B cell (primary cell): ENCODE measurements at regions not wholly inside any gene's neighbourhood (a gene's known extent, or its start where the extent isn't known, plus 50 kb on each side); places are given as distances from the start of the nearest gene placed in this dataset.

ENCODE experiments used
- ATAC-seq: fragments of 200-7000 bp; cut with Tn5 transposase; one replicate; pipeline ENCODE4 v1.10.0; 2021; ENCODE audit warnings: low read depth, mild to moderate bottlenecking, moderate number of reproducible peaks, moderate library complexity
- CTCF ChIA-PET: fragments of 350-600 bp; sonication (Branson Sonifier 250); formaldehyde crosslinking; loops from one replicate; lab custom pipeline; 2021; ENCODE audit warnings: antibody characterized with exemption, inconsistent platforms; lab: Charles Lee
- POLR2A ChIA-PET: fragments of 350-600 bp; sonication (Branson Sonifier 250); formaldehyde crosslinking; loops from one replicate; lab custom pipeline; 2021; ENCODE audit warnings: antibody characterized with exemption; lab: Charles Lee
- DNase-seq: peaks from one replicate; pipeline ENCODE4 v3.0.0; 2013
- H2AFZ ChIP-seq: 2 replicates; pipeline ENCODE4 v1.6.1; 2012; ENCODE audit warnings: mild to moderate bottlenecking, low read depth, low read length; ENCODE audit not compliant: insufficient read depth, poor library complexity, severe bottlenecking
- H3K27ac ChIP-seq, 2 donors: 1 replicate in 1 of 2; 2 replicates in 1 of 2; pipeline ENCODE4 v1.5.1; 2012 to 2013; ENCODE audit warnings: low read length in 2 of 2, mild to moderate bottlenecking in 2 of 2, moderate library complexity in 1 of 2
- H3K27me3 ChIP-seq, 4 experiments: fragments of 200-600 bp in 1 of 4; sonication (generic) in 1 of 4; replicated peaks in 1 of 4; 1 replicate in 2 of 4; 2 replicates in 2 of 4; pipeline versions ENCODE4 v1.6.1 to v1.7.0; 2013 to 2016; ENCODE audit warnings: low read length in 3 of 4, mild to moderate bottlenecking in 2 of 4, mixed read lengths in 1 of 4, moderate library complexity in 1 of 4; ENCODE audit not compliant: insufficient read depth in 4 of 4, control insufficient read depth in 3 of 4; ENCODE audit errors: control extremely low read depth in 1 of 4
- H3K36me3 ChIP-seq, 2 experiments: replicated peaks in 1 of 2; 1 replicate in 1 of 2; 2 replicates in 1 of 2; pipeline versions ENCODE4 v1.6.1 to v1.7.1; 2013; ENCODE audit warnings: low read length in 1 of 2; ENCODE audit not compliant: insufficient read depth in 2 of 2, control insufficient read depth in 1 of 2; ENCODE audit errors: control extremely low read depth in 1 of 2, extremely low read depth in 1 of 2
- H3K4me1 ChIP-seq, 2 donors: fragments of 200-600 bp in 1 of 2; sonication (generic) in 1 of 2; 1 replicate in 1 of 2; 2 replicates in 1 of 2; pipeline versions ENCODE4 v1.5.1 to v1.6.1; 2013 to 2017; ENCODE audit warnings: low read length in 2 of 2; ENCODE audit not compliant: control insufficient read depth in 2 of 2, insufficient read depth in 2 of 2
- H3K4me2 ChIP-seq: replicated peaks from 2 replicates; pipeline ENCODE3; 2012; ENCODE audit warnings: mild to moderate bottlenecking, low read depth, low read length; ENCODE audit not compliant: poor library complexity, severe bottlenecking
- H3K4me3 ChIP-seq, 5 experiments: fragments of 200-600 bp in 1 of 5; sonication (generic) in 1 of 5; 1 replicate in 3 of 5; 2 replicates in 2 of 5; pipeline versions ENCODE4 v1.5.1 to v1.7.0; 2011 to 2016; ENCODE audit warnings: low read length in 4 of 5, mild to moderate bottlenecking in 4 of 5, low read depth in 2 of 5, control low read depth in 1 of 5, moderate library complexity in 1 of 5; ENCODE audit not compliant: insufficient read depth in 1 of 5; ENCODE audit errors: control extremely low read depth in 1 of 5, extremely low read depth in 1 of 5
- H3K79me2 ChIP-seq: fragments of 200-600 bp; sonication (generic); one replicate; pipeline ENCODE4 v1.6.0; 2016; ENCODE audit warnings: low read length; ENCODE audit not compliant: control insufficient read depth, insufficient read depth
- H3K9ac ChIP-seq: fragments of 200-600 bp; sonication (generic); 2 replicates; pipeline ENCODE4 v1.6.1; 2017; ENCODE audit warnings: mild to moderate bottlenecking, low read length, moderate library complexity
- H3K9me3 ChIP-seq, 3 donors: one replicate each; pipeline versions ENCODE4 v1.6.1 to v1.7.1; 2013; ENCODE audit warnings: low read length in 2 of 3; ENCODE audit not compliant: control insufficient read depth in 2 of 3, insufficient read depth in 1 of 3; ENCODE audit errors: control extremely low read depth in 1 of 3
- H4K20me1 ChIP-seq: 2 replicates; pipeline ENCODE4 v1.6.0; 2012; ENCODE audit warnings: mild to moderate bottlenecking, low read length; ENCODE audit not compliant: insufficient read depth, control insufficient read depth, poor library complexity, severe bottlenecking
- H3K27ac Mint-ChIP-seq: one replicate; pipeline ENCODE4 v1.8.0; 2021; ENCODE audit warnings: mixed read lengths
- H3K27me3 Mint-ChIP-seq: one replicate; pipeline ENCODE4 v1.8.0; 2021; ENCODE audit warnings: mixed read lengths
- H3K4me1 Mint-ChIP-seq: one replicate; pipeline ENCODE4 v1.8.0; 2021; ENCODE audit warnings: mixed read lengths
- H3K4me3 Mint-ChIP-seq: one replicate; pipeline ENCODE4 v1.8.0; 2021; ENCODE audit warnings: mixed read lengths
- H3K9me3 Mint-ChIP-seq: one replicate; pipeline ENCODE4 v1.8.0; 2022; ENCODE audit warnings: mixed read lengths; ENCODE audit not compliant: insufficient read depth
- CTCF ChIP-seq: fragments of 200-600 bp; IDR thresholded peaks from one replicate; pipeline ENCODE4 v1.8.0; 2022; ENCODE audit warnings: antibody characterized with exemption, mild to moderate bottlenecking
- EZH2 ChIP-seq: IDR thresholded peaks from 2 replicates; pipeline ENCODE4 v1.6.1; 2012; ENCODE audit warnings: borderline replicate concordance, low read depth, mild to moderate bottlenecking, moderate library complexity, low read length; ENCODE audit not compliant: insufficient read depth, poor library complexity, severe bottlenecking
- WGBS: methylation state at CpG from one replicate; pipeline ENCODE4 v1.1.5; 2013; ENCODE audit warnings: missing lambda C conversion rate; ENCODE audit not compliant: insufficient coverage; 5-methylcytosine and 5-hydroxymethylcytosine counted together
- intact Hi-C: fragments of 100-400 bp; cut with micrococcal nuclease; formaldehyde crosslinking; loops from one replicate; pipeline ENCODE4 v1.10.0; 2022

GRCh38 chr1:108049178-108049819 lies 84.3 kb upstream of the VAV3 start:
- H3K79me2 ChIP-seq, result peaks cover 3% of the 10 kb centered on the region
- WGBS, result 50% methylated on average over 5 of the region's 6 CpGs
- CTCF ChIA-PET, result interaction anchor here (1.0 to 1.7 kb wide), 4 partner anchors 10 to 267 kb away, joined by 3 to 6 read pairs (median 4); no protein-coding TSS in a partner anchor
- H3K27me3 ChIP-seq, result no peaks in the 10 kb centered on the region
- H3K9me3 ChIP-seq, result no peaks in the 10 kb centered on the region
- H3K4me1 ChIP-seq, result peaks cover 27 to 35% of the 10 kb centered on the region in 2 donors
- no peak overlapping the region for H3K4me3 ChIP-seq
- H3K27ac ChIP-seq, result no peak overlapping the region
- no peak overlapping the region for H2AFZ ChIP-seq
- TF ChIP-seq CTCF (peak; percentile 72), EZH2 (no peak)
- no peak overlapping the region for H3K4me3 Mint-ChIP-seq
- H4K20me1 ChIP-seq, result no peaks in the 10 kb centered on the region
- ATAC-seq (peak; percentile 60), DNase-seq (peak; percentile 52)
- intact Hi-C loops, result loop anchor here (10.0 kb wide), 2 partner anchors 144 to 264 kb away; no protein-coding TSS in a partner anchor
- no peak overlapping the region for H3K27ac Mint-ChIP-seq
- H3K9ac ChIP-seq, result no peak overlapping the region
- peaks cover 28% of the 10 kb centered on the region for H3K4me1 Mint-ChIP-seq
- no peaks in the 10 kb centered on the region for H3K27me3 Mint-ChIP-seq
- H3K4me2 ChIP-seq, result peak overlapping the region; percentile 39
- POLR2A ChIA-PET, result no interaction called here
- no peaks in the 10 kb centered on the region for H3K36me3 ChIP-seq
- H3K9me3 Mint-ChIP-seq, result no peaks in the 10 kb centered on the region
